Upper lobe of left lung (tissue), 4 donors: ENCODE measurements at regions not wholly inside any gene's neighbourhood (a gene's known extent, or its start where the extent isn't known, plus 50 kb on each side); places are given as distances from the start of the nearest gene placed in this dataset.

Source experiments
- CTCF ChIP-seq, 6 experiments: fragments of 450-650 bp in 4 of 6; fragments of 200-600 bp in 2 of 6; sonication (generic) in 2 of 6; IDR thresholded peaks; one replicate each; pipeline ENCODE4 v1.5.1; 2016 to 2019; ENCODE audit warnings: antibody characterized with exemption in 6 of 6
- EP300 ChIP-seq, 4 donors: sonication (generic); formaldehyde crosslinking; IDR thresholded peaks; one replicate each; pipeline ENCODE4 v1.5.1; 2017; ENCODE audit warnings: antibody characterized with exemption in 4 of 4, control low read depth in 2 of 4
- POLR2A ChIP-seq, 4 donors: fragments of 450-650 bp; IDR thresholded peaks; one replicate each; pipeline ENCODE4 v1.5.1; 2016 to 2017; ENCODE audit warnings: antibody characterized with exemption in 4 of 4, mild to moderate bottlenecking in 2 of 4
- POLR2AphosphoS5 ChIP-seq, 2 donors: sonication (generic); formaldehyde crosslinking; IDR thresholded peaks; one replicate each; pipeline ENCODE4 v1.5.1; 2017; ENCODE audit warnings: antibody characterized with exemption in 2 of 2

DNA sequence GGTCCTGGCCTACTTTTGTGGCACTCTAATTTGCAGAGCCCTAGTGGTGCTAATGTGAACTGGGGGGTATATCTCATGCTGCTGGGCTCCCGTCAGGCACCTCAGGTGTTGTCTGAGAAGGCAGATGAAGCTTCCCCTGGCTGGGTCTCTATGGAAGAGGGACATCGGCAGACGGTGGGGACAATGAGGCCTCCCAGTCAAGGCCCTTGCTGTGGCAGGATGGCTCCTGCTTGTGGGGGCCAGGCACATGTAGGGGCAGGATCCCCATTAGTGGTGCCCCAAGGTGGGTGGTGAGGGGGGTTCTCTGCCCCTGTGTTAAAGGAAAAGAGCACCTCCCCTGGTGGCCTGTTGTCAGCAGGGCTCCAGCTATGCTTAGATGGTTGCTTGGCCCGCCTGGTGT is 192.8 kb upstream of the S1PR3 start:
- TF ChIP-seq EP300 (IDR thresholded peaks at IDR 0.05) (no peak), CTCF (IDR thresholded peaks at IDR 0.05) (no peak), POLR2A (IDR thresholded peaks at IDR 0.05) (no peak), POLR2AphosphoS5 (IDR thresholded peaks at IDR 0.05) (no peak)
